Activated naive CD4-positive, alpha-beta T cell treated with anti-CD3 and anti-CD28 coated beads for 36 hours (primary cell): ENCODE measurements at regions not wholly inside any gene's neighbourhood (a gene's known extent, or its start where the extent isn't known, plus 50 kb on each side); places are given as distances from the start of the nearest gene placed in this dataset.

Experiments used
- CTCF ChIA-PET: fragments of 350-600 bp; sonication (Branson Sonifier 250); formaldehyde crosslinking; loops from one replicate; lab custom pipeline; 2021; ENCODE audit warnings: antibody characterized with exemption; lab: Charles Lee
- DNase-seq: peaks from one replicate; pipeline ENCODE4 v3.0.0-alpha.2; 2020
- H3K27ac Mint-ChIP-seq: one replicate; pipeline ENCODE4 v1.8.0; 2021; ENCODE audit warnings: mild to moderate bottlenecking, mixed read lengths
- H3K27me3 Mint-ChIP-seq: one replicate; pipeline ENCODE4 v1.8.0; 2021; ENCODE audit warnings: low read depth, mixed read lengths
- H3K36me3 Mint-ChIP-seq: one replicate; pipeline ENCODE4 v1.8.0; 2021; ENCODE audit warnings: low read depth, mixed read lengths
- H3K4me1 Mint-ChIP-seq: one replicate; pipeline ENCODE4 v1.8.0; 2021; ENCODE audit warnings: low read depth, mixed read lengths
- H3K4me3 Mint-ChIP-seq: one replicate; pipeline ENCODE4 v1.8.0; 2021; ENCODE audit warnings: mild to moderate bottlenecking, moderate library complexity, mixed read lengths
- H3K9me3 Mint-ChIP-seq: one replicate; pipeline ENCODE4 v1.8.0; 2021; ENCODE audit warnings: mixed read lengths
- intact Hi-C: fragments of 100-400 bp; cut with micrococcal nuclease; formaldehyde crosslinking; loops from one replicate; pipeline ENCODE4 v1.15.1; 2023

DNA sequence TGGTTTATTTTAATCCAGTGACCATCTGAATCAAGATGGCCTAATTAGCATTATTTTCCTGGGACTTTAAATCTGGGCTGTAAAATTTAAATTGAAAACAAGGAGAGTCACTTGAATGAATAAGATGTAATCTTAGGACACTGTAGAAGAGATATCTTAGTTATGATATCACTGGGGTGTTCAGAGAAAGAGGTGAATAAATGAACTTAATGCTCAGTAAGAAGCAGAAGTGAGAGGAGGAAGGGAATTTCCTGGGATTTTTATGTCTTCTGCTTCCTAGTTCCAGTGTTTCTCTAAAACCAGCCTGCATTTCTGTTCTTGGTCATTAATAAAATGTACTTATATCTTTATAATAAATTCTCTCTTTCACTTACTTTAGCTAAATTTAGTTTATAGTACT, 136.8 kb upstream of the PTPRK start:
- Mint-ChIP-seq H3K27ac (no peak overlapping the region), H3K27me3 (no peaks in the 10 kb centered on the region), H3K4me3 (no peak overlapping the region), H3K4me1 (peaks cover 31% of the 10 kb centered on the region), H3K9me3 (no peaks in the 10 kb centered on the region), H3K36me3 (no peaks in the 10 kb centered on the region)
- no peak for DNase-seq
- intact Hi-C loops, result loop anchor here (2.0 to 10.0 kb wide), 10 partner anchors 560 to 1368 kb away; no protein-coding TSS in a partner anchor
- CTCF ChIA-PET, result interaction anchor here (0.6 kb wide), 2 partner anchors 57 to 94 kb away, joined by 3 read pairs; no protein-coding TSS in a partner anchor

DNA sequence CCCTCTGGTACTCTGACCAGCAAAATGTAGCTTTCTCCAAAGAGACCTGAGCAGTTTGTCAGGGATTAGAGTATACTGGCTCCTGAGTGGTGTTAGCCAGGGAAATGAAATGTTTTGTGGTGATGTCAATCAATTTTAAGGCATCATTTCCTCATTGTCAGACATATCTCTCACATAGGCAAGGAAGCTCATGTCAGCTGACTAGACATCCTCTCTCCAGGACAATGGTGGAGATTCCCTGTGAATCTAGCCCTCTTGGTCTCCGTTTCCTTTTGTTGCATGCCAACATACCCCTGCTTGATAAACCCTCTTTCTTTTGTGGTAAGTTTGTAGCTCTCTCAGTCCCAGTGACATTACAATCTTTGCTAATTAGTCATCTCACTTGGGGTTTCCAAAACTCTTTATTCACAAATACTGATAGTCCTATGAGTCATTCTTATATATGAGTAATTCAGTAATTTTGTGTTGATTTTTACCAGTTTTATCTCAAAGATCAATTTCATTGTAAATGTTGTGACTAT, 135.6 kb upstream of the PTPRK start:
- CTCF ChIA-PET, result no interaction called here
- Mint-ChIP-seq H3K4me1 (peaks cover 31% of the 10 kb centered on the region), H3K4me3 (no peak overlapping the region), H3K27me3 (peaks cover under 1% of the 10 kb centered on the region), H3K9me3 (no peaks in the 10 kb centered on the region), H3K27ac (peak overlapping the region; percentile 69), H3K36me3 (no peaks in the 10 kb centered on the region)
- intact Hi-C loops, result loop anchor here (1.0 to 10.0 kb wide), 18 partner anchors 58 to 1369 kb away; partner anchors contain the start of gene PTPRK
- DNase-seq, result peak; percentile 50

DNA sequence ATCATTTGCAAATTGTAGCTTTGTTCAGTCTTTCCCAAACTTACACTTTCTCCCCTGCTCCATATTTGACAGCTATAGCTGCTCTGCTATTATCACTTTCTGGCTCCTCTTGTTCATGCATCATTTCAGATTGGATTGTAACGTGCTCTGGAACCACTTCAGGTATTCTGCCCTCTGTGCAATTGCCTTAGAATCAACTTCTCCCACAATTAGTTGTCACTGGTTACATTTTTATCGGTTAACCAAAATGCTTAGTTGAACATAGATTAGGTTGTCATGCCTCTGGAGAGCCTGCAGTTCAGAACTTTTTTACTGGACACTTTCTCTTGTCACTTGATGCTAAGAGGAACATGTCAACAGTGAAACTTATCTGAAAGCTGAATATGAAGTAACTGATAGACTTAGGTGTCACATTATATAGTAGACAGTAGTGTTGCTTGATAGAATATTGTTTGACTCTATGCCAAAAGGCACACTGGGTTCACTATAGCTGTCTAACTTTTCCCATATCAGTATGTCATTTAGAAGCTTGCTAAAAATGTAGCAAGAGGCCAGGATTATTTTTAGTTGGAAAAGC, 127.7 kb upstream of the PTPRK start:
- Mint-ChIP-seq H3K27ac (no peak overlapping the region), H3K27me3 (peaks cover 13% of the 10 kb centered on the region), H3K36me3 (no peaks in the 10 kb centered on the region), H3K4me1 (peaks cover 6% of the 10 kb centered on the region), H3K4me3 (no peak overlapping the region), H3K9me3 (no peaks in the 10 kb centered on the region)
- intact Hi-C loops, result no loop called here
- CTCF ChIA-PET, result no interaction called here
- DNase-seq, result no peak

DNA sequence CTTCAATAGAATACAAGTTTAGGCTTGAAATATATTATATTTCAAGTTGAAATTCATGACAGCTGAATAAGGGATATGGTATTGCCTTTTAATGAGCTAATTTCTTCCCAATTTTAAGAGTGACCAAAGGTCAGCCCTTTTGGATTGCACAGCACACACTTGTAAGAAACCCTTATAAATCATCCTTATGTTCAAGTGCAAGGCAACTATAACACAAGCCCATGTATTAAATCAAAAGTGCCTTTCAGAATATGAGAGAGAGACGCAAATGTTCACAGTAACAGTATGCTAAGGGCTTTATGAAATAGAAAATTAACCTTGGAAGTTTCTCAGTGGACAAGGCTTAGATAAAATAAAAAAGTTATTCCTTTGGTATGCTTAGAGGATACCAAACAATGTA, 121.7 kb upstream of the PTPRK start:
- no peak overlapping the region for H3K27ac Mint-ChIP-seq
- intact Hi-C loops, result no loop called here
- CTCF ChIA-PET, result no interaction called here
- H3K36me3 Mint-ChIP-seq, result no peaks in the 10 kb centered on the region
- H3K4me1 Mint-ChIP-seq, result no peaks in the 10 kb centered on the region
- peaks cover 5% of the 10 kb centered on the region for H3K27me3 Mint-ChIP-seq
- DNase-seq, result no peak
- H3K4me3 Mint-ChIP-seq, result no peak overlapping the region
- H3K9me3 Mint-ChIP-seq, result no peaks in the 10 kb centered on the region

DNA sequence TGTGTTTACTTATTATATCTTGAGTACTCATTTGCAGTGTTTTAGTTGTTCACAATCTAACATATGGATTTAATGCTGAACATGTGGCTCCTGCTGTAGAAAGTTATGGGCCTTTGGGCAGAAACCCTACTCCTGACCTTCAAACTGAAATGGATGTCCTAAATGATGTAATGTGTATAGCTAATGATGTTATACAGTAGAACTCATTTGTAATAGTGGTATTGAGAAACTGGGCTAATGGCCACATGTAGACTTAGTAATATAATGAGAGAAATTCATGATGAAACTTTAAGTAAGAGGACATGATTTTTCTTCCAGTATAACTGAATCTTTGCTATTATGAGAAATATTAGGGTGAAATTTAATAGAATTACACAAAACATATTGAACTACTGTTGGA, 121.3 kb upstream of the PTPRK start:
- intact Hi-C loops, result no loop called here
- DNase-seq, result no peak
- CTCF ChIA-PET, result no interaction called here
- Mint-ChIP-seq H3K27ac (no peak overlapping the region), H3K9me3 (no peaks in the 10 kb centered on the region), H3K27me3 (peaks cover 7% of the 10 kb centered on the region), H3K4me3 (no peak overlapping the region), H3K4me1 (no peaks in the 10 kb centered on the region), H3K36me3 (no peaks in the 10 kb centered on the region)

DNA sequence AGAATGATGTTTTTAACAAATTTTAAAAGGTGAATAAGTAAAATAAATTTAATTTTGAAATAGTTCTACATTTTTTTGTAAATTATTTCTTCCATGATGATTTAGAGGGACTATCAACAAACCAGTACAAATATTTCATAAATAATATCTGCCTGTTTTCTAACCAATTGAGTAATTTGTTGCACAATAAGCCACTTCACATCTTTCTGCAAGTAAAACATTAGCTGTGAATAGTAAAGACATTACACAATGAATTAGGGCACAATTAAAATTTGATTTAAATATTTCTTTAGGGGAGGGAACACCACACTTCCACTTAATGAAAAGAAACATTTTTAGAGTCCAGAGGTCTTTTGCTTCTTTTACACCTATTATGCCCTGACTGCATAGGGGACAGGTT, 118.4 kb upstream of the PTPRK start:
- CTCF ChIA-PET, result interaction anchor here (0.5 kb wide), 1 partner anchor 878 kb away, joined by 7 read pairs; no protein-coding TSS in a partner anchor
- Mint-ChIP-seq H3K27me3 (peaks cover 9% of the 10 kb centered on the region), H3K9me3 (no peaks in the 10 kb centered on the region), H3K4me3 (no peak overlapping the region), H3K36me3 (no peaks in the 10 kb centered on the region), H3K4me1 (no peaks in the 10 kb centered on the region), H3K27ac (no peak overlapping the region)
- intact Hi-C loops, result no loop called here
- no peak for DNase-seq

DNA sequence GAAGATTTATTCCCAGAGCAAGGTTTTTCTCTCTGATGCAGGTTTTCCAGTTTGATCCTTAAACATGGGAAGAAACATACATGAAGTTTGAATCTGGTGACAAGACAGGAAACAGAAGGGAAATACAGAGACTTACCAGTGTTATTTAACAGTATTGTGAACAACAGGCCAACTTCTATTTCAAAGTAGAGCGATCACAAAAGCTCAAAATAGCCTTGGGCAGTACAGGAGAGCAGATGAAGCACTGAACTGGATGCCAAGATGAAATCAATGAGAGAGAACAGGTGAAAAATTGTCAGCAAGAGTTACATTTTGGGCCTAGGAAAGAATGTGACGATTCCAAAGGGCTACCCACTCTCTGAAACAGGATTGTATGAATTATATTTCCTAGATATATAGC, 114.8 kb upstream of the PTPRK start:
- intact Hi-C loops, result no loop called here
- H3K36me3 Mint-ChIP-seq, result no peaks in the 10 kb centered on the region
- no peak overlapping the region for H3K4me3 Mint-ChIP-seq
- CTCF ChIA-PET, result no interaction called here
- H3K4me1 Mint-ChIP-seq, result no peaks in the 10 kb centered on the region
- peaks cover 9% of the 10 kb centered on the region for H3K27me3 Mint-ChIP-seq
- H3K9me3 Mint-ChIP-seq, result no peaks in the 10 kb centered on the region
- no peak overlapping the region for H3K27ac Mint-ChIP-seq
- no peak for DNase-seq

DNA sequence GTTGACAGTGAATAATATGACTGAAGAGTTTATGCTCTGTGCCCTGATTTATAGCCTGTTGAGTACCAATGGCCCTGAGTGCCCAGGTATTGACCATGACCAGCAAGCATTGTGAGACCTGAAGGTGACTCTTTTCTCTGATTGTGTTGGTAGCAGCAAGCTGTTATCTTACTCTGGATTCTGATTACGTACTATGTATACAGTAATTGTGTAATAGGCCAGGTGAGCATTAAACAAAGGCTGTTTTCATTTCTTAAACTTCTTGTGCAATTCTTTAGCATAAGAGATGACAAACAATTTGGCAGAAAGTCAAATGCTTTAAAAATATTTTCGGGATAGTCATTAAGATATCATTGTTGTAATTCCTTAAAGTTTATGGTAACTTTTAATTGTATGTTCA, 111.7 kb upstream of the PTPRK start:
- Mint-ChIP-seq H3K9me3 (no peaks in the 10 kb centered on the region), H3K4me1 (no peaks in the 10 kb centered on the region), H3K27ac (no peak overlapping the region), H3K27me3 (peaks cover 8% of the 10 kb centered on the region), H3K36me3 (no peaks in the 10 kb centered on the region), H3K4me3 (no peak overlapping the region)
- CTCF ChIA-PET, result no interaction called here
- no peak for DNase-seq
- intact Hi-C loops, result no loop called here

DNA sequence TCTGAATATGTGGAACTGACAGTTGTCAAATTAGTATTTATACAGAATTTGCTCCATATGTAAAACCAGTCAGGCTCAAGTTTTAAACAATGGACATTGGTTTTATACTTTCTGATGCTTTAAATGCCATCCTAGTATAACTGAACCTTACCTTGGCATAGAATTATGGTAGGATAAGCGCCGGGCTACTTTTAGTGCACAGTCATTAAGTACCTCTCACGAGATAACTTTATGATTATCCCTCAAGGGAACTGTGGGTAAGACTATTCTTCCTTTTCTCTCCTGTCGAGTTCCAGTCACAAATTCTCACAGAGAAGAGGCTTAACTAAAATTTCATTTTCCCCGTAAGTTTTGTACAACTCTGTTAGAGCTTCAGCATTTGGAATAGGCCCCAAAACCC, 110.6 kb upstream of the PTPRK start:
- peaks cover 7% of the 10 kb centered on the region for H3K4me1 Mint-ChIP-seq
- no peak overlapping the region for H3K4me3 Mint-ChIP-seq
- H3K27ac Mint-ChIP-seq, result no peak overlapping the region
- CTCF ChIA-PET, result no interaction called here
- no peak for DNase-seq
- no peaks in the 10 kb centered on the region for H3K9me3 Mint-ChIP-seq
- peaks cover 2% of the 10 kb centered on the region for H3K27me3 Mint-ChIP-seq
- no peaks in the 10 kb centered on the region for H3K36me3 Mint-ChIP-seq
- intact Hi-C loops, result no loop called here

DNA sequence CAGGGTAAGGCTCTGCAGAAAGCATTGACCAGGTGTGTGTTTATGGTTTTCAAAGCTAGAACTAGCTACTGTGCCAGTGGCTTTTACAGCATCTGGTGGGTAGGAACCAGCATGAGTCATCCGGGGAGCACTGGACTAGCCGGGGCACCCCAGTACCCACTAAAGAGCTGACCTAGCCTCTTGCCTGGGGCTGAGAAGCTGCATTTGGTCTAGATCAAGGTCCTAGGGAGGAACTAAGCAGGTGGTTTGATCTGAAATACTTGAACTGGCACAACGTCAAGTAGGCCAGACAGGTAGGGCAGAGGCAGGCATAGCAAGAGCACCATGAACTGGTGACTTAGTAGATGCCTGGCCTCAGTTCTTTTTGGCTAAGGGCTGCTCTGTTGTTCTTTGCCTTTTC, 109.8 kb upstream of the PTPRK start:
- CTCF ChIA-PET, result no interaction called here
- Mint-ChIP-seq H3K27me3 (peaks cover 1% of the 10 kb centered on the region), H3K27ac (no peak overlapping the region), H3K9me3 (no peaks in the 10 kb centered on the region), H3K36me3 (no peaks in the 10 kb centered on the region), H3K4me3 (no peak overlapping the region), H3K4me1 (peaks cover 9% of the 10 kb centered on the region)
- no peak for DNase-seq
- intact Hi-C loops, result no loop called here

DNA sequence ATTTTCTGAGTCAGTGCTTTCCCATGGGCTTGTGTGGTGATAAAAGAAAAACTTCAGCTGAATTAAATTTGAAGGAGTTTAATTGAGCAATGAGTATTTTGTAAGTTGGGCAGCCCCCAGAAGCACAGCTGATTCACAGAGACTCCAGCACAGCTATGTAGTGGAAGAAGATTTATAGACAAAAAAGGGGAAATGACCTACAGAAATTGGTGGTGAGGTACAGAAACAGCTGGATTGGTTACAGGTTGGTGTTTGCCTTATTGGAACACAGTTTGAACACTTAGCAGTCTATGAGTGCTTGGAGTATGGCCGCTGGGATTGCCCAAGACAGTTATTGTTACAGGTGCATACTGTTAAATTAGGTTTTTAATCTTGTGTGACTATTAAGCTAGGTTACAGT, 96.9 kb upstream of the PTPRK start:
- Mint-ChIP-seq H3K4me3 (no peak overlapping the region), H3K9me3 (peaks cover 1% of the 10 kb centered on the region), H3K27ac (no peak overlapping the region), H3K4me1 (no peaks in the 10 kb centered on the region), H3K27me3 (peaks cover 12% of the 10 kb centered on the region), H3K36me3 (no peaks in the 10 kb centered on the region)
- DNase-seq, result no peak
- intact Hi-C loops, result no loop called here
- CTCF ChIA-PET, result interaction anchor here (1.1 kb wide), 1 partner anchor 763 kb away, joined by 3 read pairs; no protein-coding TSS in a partner anchor

DNA sequence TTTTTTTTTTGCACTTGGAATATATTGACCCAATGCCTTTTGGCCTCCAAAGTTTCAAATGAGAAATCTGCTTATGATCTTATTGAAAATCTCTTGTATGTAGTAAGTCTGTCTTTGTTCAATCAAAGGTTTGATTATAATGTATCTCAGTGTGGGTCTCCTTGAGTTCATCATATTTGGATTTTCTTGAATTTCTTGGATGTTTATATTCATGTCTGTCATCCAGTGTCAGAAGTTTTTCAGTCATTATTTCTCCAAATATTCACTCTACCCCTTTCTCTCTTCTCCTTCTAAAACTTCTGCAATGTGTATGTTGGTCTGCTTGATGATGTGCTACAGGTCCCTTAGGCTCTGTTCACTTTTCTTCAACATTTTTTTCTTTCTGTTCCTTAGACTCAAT, 95.9 kb upstream of the PTPRK start:
- H3K4me3 Mint-ChIP-seq, result no peak overlapping the region
- intact Hi-C loops, result no loop called here
- H3K4me1 Mint-ChIP-seq, result no peaks in the 10 kb centered on the region
- no peak overlapping the region for H3K27ac Mint-ChIP-seq
- CTCF ChIA-PET, result no interaction called here
- peaks cover 12% of the 10 kb centered on the region for H3K27me3 Mint-ChIP-seq
- no peak for DNase-seq
- H3K9me3 Mint-ChIP-seq, result peaks cover 1% of the 10 kb centered on the region
- H3K36me3 Mint-ChIP-seq, result no peaks in the 10 kb centered on the region

DNA sequence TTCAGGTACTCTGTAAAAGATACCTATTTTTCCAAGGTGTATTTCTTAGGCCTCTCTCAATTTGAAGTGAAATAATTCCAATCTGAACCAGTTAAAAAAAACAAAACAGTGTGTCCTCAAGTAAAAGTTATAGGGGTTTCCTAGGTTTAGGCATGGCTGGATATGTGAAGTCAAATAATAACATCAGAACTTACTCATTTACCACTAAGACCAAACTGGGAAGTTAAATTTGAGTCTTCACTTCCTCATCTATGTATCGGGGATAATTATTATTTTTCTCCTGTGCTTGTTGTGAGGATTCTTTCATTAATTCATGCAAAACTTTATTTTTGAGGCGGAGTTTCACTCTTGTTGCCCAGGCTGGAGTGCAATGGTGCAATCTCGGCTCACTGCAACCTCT, 86.2 kb upstream of the PTPRK start:
- Mint-ChIP-seq H3K36me3 (no peaks in the 10 kb centered on the region), H3K4me3 (no peak overlapping the region), H3K27ac (no peak overlapping the region), H3K9me3 (no peaks in the 10 kb centered on the region), H3K4me1 (no peaks in the 10 kb centered on the region), H3K27me3 (peaks cover 8% of the 10 kb centered on the region)
- intact Hi-C loops, result no loop called here
- DNase-seq, result no peak
- CTCF ChIA-PET, result no interaction called here
